ENCODE measurements at regions not wholly inside any gene's neighbourhood (a gene's known extent, or its start where the extent isn't known, plus 50 kb on each side); places are given as distances from the start of the nearest gene placed in this dataset.

DNA sequence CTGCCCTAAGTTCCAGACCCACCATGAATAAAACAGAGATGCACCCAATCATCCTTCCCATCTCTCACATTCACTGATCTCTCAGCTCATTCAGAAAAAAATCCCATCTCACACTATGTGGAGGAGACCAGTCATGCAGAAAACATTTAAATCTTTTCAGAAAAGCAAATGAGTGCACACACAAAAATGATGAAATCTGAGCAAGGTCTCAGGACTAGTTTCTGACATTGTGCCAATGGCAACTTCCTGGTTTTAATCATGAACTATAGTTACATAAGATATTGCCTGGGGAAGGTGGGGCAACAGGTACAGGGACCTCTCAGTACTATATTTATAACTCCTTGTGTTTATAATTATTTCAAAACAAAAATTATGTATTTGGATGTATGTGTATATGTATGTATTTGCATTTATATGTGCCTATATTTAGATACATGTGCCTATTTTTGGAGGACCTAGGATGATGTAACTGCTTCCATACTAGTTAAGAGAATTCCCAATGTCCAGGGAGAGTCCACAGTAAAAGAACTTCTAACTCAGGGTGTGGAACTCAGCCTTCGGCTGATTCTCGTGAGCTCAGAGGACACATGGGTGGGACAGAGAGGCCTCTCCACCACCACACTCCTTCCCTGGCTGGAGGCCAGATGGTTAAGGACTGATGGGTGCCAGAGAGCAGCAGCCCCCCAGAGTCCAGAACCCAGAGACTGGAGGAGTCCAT lies 71.7 kb upstream of the MAP3K4 start:
- TF ChIP-seq, protein P1, sequence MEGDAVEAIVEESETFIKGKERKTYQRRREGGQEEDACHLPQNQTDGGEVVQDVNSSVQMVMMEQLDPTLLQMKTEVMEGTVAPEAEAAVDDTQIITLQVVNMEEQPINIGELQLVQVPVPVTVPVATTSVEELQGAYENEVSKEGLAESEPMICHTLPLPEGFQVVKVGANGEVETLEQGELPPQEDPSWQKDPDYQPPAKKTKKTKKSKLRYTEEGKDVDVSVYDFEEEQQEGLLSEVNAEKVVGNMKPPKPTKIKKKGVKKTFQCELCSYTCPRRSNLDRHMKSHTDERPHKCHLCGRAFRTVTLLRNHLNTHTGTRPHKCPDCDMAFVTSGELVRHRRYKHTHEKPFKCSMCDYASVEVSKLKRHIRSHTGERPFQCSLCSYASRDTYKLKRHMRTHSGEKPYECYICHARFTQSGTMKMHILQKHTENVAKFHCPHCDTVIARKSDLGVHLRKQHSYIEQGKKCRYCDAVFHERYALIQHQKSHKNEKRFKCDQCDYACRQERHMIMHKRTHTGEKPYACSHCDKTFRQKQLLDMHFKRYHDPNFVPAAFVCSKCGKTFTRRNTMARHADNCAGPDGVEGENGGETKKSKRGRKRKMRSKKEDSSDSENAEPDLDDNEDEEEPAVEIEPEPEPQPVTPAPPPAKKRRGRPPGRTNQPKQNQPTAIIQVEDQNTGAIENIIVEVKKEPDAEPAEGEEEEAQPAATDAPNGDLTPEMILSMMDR (IDR thresholded peaks at IDR 0.05; ENCODE audit: poor library complexity, severe bottlenecking), result no peak
- no peak for TF ChIP-seq RAD21 (conservative IDR thresholded peaks at IDR 0.05)
- TF ChIP-seq POLR2AphosphoS5 (IDR thresholded peaks at IDR 0.05), result no peak
- TF ChIP-seq, protein P2, sequence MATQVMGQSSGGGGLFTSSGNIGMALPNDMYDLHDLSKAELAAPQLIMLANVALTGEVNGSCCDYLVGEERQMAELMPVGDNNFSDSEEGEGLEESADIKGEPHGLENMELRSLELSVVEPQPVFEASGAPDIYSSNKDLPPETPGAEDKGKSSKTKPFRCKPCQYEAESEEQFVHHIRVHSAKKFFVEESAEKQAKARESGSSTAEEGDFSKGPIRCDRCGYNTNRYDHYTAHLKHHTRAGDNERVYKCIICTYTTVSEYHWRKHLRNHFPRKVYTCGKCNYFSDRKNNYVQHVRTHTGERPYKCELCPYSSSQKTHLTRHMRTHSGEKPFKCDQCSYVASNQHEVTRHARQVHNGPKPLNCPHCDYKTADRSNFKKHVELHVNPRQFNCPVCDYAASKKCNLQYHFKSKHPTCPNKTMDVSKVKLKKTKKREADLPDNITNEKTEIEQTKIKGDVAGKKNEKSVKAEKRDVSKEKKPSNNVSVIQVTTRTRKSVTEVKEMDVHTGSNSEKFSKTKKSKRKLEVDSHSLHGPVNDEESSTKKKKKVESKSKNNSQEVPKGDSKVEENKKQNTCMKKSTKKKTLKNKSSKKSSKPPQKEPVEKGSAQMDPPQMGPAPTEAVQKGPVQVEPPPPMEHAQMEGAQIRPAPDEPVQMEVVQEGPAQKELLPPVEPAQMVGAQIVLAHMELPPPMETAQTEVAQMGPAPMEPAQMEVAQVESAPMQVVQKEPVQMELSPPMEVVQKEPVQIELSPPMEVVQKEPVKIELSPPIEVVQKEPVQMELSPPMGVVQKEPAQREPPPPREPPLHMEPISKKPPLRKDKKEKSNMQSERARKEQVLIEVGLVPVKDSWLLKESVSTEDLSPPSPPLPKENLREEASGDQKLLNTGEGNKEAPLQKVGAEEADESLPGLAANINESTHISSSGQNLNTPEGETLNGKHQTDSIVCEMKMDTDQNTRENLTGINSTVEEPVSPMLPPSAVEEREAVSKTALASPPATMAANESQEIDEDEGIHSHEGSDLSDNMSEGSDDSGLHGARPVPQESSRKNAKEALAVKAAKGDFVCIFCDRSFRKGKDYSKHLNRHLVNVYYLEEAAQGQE (IDR thresholded peaks at IDR 0.05; ENCODE audit: borderline replicate concordance), result no peak
- no peak for TF ChIP-seq EZH2 (IDR thresholded peaks at IDR 0.05; ENCODE audit: borderline replicate concordance, insufficient read depth, low read length, poor library complexity, severe bottlenecking)
- TF ChIP-seq EP300 (conservative IDR thresholded peaks at IDR 0.05; ENCODE audit: poor library complexity, severe bottlenecking), result no peak
- no peak for TF ChIP-seq MXI1 (conservative IDR thresholded peaks at IDR 0.05; ENCODE audit: poor library complexity, severe bottlenecking)
- no peak for TF ChIP-seq TAF1 (IDR thresholded peaks at IDR 0.05; ENCODE audit: low read depth)
- no peak for TF ChIP-seq SMC3 (conservative IDR thresholded peaks at IDR 0.05; ENCODE audit: poor library complexity)
- Histone ChIP-seq H3K4me2 (ENCODE audit: low read length) (no peak overlapping the region), H3K36me3 (ENCODE audit: insufficient read depth, low read length) (no peaks in the 10 kb centered on the region), H3K27me3 (ENCODE audit: insufficient read depth, low read depth, low read length) (no peaks in the 10 kb centered on the region), H3K9me2 (ENCODE audit: insufficient read depth, low read length) (no peaks in the 10 kb centered on the region), H4K20me1 (ENCODE audit: insufficient read depth) (no peaks in the 10 kb centered on the region), H3K9me3 (ENCODE audit: low read length) (no peaks in the 10 kb centered on the region), H3K4me3 (ENCODE audit: low read length) (no peak overlapping the region), H3K27ac (ENCODE audit: low read length) (no peak overlapping the region), H3F3A (ENCODE audit: insufficient read depth, low read length, poor library complexity, severe bottlenecking) (no peaks in the 10 kb centered on the region), H3K9ac (ENCODE audit: low read length) (no peak overlapping the region), H3K79me2 (replicated peaks; ENCODE audit: insufficient read depth, low read length) (no peaks in the 10 kb centered on the region), H2AFZ (ENCODE audit: low read depth, low read length) (no peak overlapping the region)

DNA sequence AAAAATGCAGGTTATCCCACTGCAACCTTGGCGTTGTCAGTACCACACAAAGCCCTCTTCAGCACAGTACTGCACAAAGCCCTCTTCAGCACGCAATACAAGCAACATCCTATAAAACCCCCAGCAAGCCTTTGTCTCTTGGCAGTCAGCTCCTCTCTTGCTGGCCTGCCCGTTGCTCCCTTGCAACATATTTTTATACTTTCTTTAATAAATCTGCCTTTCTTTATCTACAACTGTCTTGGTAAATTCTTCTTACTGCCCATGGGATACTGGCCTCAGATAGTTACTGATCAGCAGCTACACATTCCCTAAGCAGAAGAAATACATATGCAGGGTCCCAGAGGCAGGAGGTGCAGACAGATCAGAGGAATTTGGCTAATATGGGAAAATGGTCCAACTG lies 70.5 kb upstream of the MAP3K4 start:
- Histone ChIP-seq H3K9ac (ENCODE audit: low read length) (no peak overlapping the region), H3F3A (ENCODE audit: insufficient read depth, low read length, poor library complexity, severe bottlenecking) (no peaks in the 10 kb centered on the region), H4K20me1 (ENCODE audit: insufficient read depth) (no peaks in the 10 kb centered on the region), H3K27me3 (ENCODE audit: insufficient read depth, low read depth, low read length) (no peaks in the 10 kb centered on the region), H2AFZ (ENCODE audit: low read depth, low read length) (no peak overlapping the region), H3K4me3 (ENCODE audit: low read length) (no peak overlapping the region), H3K79me2 (replicated peaks; ENCODE audit: insufficient read depth, low read length) (no peaks in the 10 kb centered on the region), H3K9me2 (ENCODE audit: insufficient read depth, low read length) (no peaks in the 10 kb centered on the region), H3K36me3 (ENCODE audit: insufficient read depth, low read length) (no peaks in the 10 kb centered on the region), H3K27ac (ENCODE audit: low read length) (no peak overlapping the region), H3K4me2 (ENCODE audit: low read length) (no peak overlapping the region), H3K9me3 (ENCODE audit: low read length) (no peaks in the 10 kb centered on the region)
- TF ChIP-seq TAF1 (IDR thresholded peaks at IDR 0.05; ENCODE audit: low read depth), result no peak
- TF ChIP-seq, protein P1 (IDR thresholded peaks at IDR 0.05; ENCODE audit: poor library complexity, severe bottlenecking), result no peak
- no peak for TF ChIP-seq RAD21 (conservative IDR thresholded peaks at IDR 0.05)
- TF ChIP-seq, protein P2 (IDR thresholded peaks at IDR 0.05; ENCODE audit: borderline replicate concordance), result no peak
- TF ChIP-seq SMC3 (conservative IDR thresholded peaks at IDR 0.05; ENCODE audit: poor library complexity), result no peak
- no peak for TF ChIP-seq EP300 (conservative IDR thresholded peaks at IDR 0.05; ENCODE audit: poor library complexity, severe bottlenecking)
- no peak for TF ChIP-seq POLR2AphosphoS5 (IDR thresholded peaks at IDR 0.05)
- no peak for TF ChIP-seq EZH2 (IDR thresholded peaks at IDR 0.05; ENCODE audit: borderline replicate concordance, insufficient read depth, low read length, poor library complexity, severe bottlenecking)
- TF ChIP-seq MXI1 (conservative IDR thresholded peaks at IDR 0.05; ENCODE audit: poor library complexity, severe bottlenecking), result no peak

Measured in neural cell (in vitro differentiated cells).